OCI-LY7 (cell line): ENCODE measurements at regions not wholly inside any gene's neighbourhood (a gene's known extent, or its start where the extent isn't known, plus 50 kb on each side); places are given as distances from the start of the nearest gene placed in this dataset.

Experiments
- BruUV-seq: library from RNA; stranded (reverse); fragments of 400-500 nt; replicated peaks from 2 replicates; lab custom pipeline; 2021; lab: Mats Ljungman, UMichigan
- CTCF ChIA-PET: fragments of 300-600 bp; sonication (Branson Sonifier 250); formaldehyde crosslinking; loops from one replicate; lab custom pipeline; 2022; ENCODE audit warnings: antibody characterized with exemption; ENCODE audit not compliant: unreplicated experiment; lab: Charles Lee
- POLR2A ChIA-PET: fragments of 300-600 bp; sonication (Branson Sonifier 250); formaldehyde crosslinking; loops from one replicate; lab custom pipeline; 2022; ENCODE audit warnings: antibody characterized with exemption; lab: Charles Lee
- DNase-seq: peaks from one replicate; pipeline ENCODE4 v3.0.0-alpha.2; 2015; ENCODE audit warnings: low spot score
- H2AFZ ChIP-seq: fragments of 200-600 bp; sonication (generic), shearing (Covaris generic); 2 replicates; pipeline ENCODE4 v1.6.1; 2014; ENCODE audit warnings: mild to moderate bottlenecking, antibody characterized with exemption, low read length, moderate library complexity
- H3K27ac ChIP-seq: fragments of 200-600 bp; sonication (generic); 2 replicates; pipeline ENCODE4 v1.5.1; 2014; ENCODE audit warnings: mixed run types, low read depth, mild to moderate bottlenecking, moderate library complexity, low read length, inconsistent platforms; ENCODE audit not compliant: poor library complexity, severe bottlenecking
- H3K36me3 ChIP-seq: fragments of 200-600 bp; sonication (generic); 2 replicates; pipeline ENCODE4 v1.6.1; 2014; ENCODE audit warnings: mild to moderate bottlenecking, antibody characterized with exemption, low read length, moderate library complexity, mixed read lengths; ENCODE audit not compliant: insufficient read depth
- H3K4me1 ChIP-seq: fragments of 200-600 bp; sonication (generic); 2 replicates; pipeline ENCODE4 v1.5.1; 2014; ENCODE audit warnings: mild to moderate bottlenecking, low read length; ENCODE audit not compliant: insufficient read depth, poor library complexity, severe bottlenecking
- H3K4me2 ChIP-seq: fragments of 200-600 bp; sonication (generic); 2 replicates; pipeline ENCODE4 v1.6.1; 2014; ENCODE audit warnings: mild to moderate bottlenecking, low read length
- H3K4me3 ChIP-seq: fragments of 200-600 bp; sonication (generic); 2 replicates; pipeline ENCODE4 v1.5.1; 2014; ENCODE audit warnings: mild to moderate bottlenecking, low read depth, low read length; ENCODE audit not compliant: poor library complexity, severe bottlenecking
- H3K79me2 ChIP-seq: fragments of 200-600 bp; sonication (generic); 2 replicates; pipeline ENCODE4 v1.6.1; 2016; ENCODE audit warnings: low read depth, mild to moderate bottlenecking, low read length, moderate library complexity, mixed read lengths; ENCODE audit not compliant: insufficient read depth
- H3K9me2 ChIP-seq: fragments of 200-600 bp; sonication (generic); 2 replicates; pipeline ENCODE4 v1.6.1; 2016; ENCODE audit warnings: mild to moderate bottlenecking, low read length, mixed read lengths; ENCODE audit not compliant: insufficient read depth
- H3K9me3 ChIP-seq: fragments of 200-600 bp; sonication (generic); 2 replicates; pipeline ENCODE4 v1.6.1; 2014; ENCODE audit warnings: mild to moderate bottlenecking, mixed run types, low read length, mixed read lengths
- H4K20me1 ChIP-seq: fragments of 200-600 bp; sonication (generic); 2 replicates; pipeline ENCODE4 v1.6.1; 2014; ENCODE audit warnings: mild to moderate bottlenecking, antibody characterized with exemption, low read length, moderate library complexity, mixed read lengths; ENCODE audit not compliant: insufficient read depth
- EZH2phosphoT487 ChIP-seq: fragments of 200-600 bp; sonication (generic); IDR thresholded peaks from 2 replicates; pipeline ENCODE4 v1.6.1; 2018; ENCODE audit warnings: low read depth, borderline replicate concordance, mild to moderate bottlenecking, mixed run types, antibody characterized with exemption, low read length, moderate library complexity, mixed read lengths
- intact Hi-C: fragments of 100-400 bp; cut with micrococcal nuclease; formaldehyde crosslinking; loops from one replicate; pipeline ENCODE4 v1.10.0; 2022; ENCODE audit not compliant: unreplicated experiment
- TF ChIP-seq, protein P1 (sequence below): fragments of 200-600 bp; sonication (generic); conservative IDR thresholded peaks from 2 replicates; pipeline ENCODE4 v1.5.1; 2014; ENCODE audit warnings: mild to moderate bottlenecking, antibody characterized with exemption, low read length, moderate library complexity, mixed read lengths

GRCh38 chr13:99030326-99030725 lies 52.5 kb upstream of the DOCK9 start:
- Histone ChIP-seq H3K4me1 (no peaks in the 10 kb centered on the region), H3K79me2 (no peaks in the 10 kb centered on the region), H3K27ac (no peak overlapping the region), H3K4me3 (no peak overlapping the region), H3K4me2 (no peak overlapping the region), H4K20me1 (no peaks in the 10 kb centered on the region), H3K36me3 (no peaks in the 10 kb centered on the region; the same call in 1 of the 2 replicates), H3K9me3 (no peaks in the 10 kb centered on the region; the same call in 1 of the 2 replicates), H3K9me2 (no peaks in the 10 kb centered on the region), H2AFZ (no peak overlapping the region)
- no peak for DNase-seq
- ChIA-PET CTCF (no interaction called here), POLR2A (no interaction called here)
- TF ChIP-seq, protein P1, sequence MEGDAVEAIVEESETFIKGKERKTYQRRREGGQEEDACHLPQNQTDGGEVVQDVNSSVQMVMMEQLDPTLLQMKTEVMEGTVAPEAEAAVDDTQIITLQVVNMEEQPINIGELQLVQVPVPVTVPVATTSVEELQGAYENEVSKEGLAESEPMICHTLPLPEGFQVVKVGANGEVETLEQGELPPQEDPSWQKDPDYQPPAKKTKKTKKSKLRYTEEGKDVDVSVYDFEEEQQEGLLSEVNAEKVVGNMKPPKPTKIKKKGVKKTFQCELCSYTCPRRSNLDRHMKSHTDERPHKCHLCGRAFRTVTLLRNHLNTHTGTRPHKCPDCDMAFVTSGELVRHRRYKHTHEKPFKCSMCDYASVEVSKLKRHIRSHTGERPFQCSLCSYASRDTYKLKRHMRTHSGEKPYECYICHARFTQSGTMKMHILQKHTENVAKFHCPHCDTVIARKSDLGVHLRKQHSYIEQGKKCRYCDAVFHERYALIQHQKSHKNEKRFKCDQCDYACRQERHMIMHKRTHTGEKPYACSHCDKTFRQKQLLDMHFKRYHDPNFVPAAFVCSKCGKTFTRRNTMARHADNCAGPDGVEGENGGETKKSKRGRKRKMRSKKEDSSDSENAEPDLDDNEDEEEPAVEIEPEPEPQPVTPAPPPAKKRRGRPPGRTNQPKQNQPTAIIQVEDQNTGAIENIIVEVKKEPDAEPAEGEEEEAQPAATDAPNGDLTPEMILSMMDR: no peak
- no peak for TF ChIP-seq EZH2phosphoT487
- no TSS peak for BruUV-seq
- intact Hi-C loops: no loop called here

DNA sequence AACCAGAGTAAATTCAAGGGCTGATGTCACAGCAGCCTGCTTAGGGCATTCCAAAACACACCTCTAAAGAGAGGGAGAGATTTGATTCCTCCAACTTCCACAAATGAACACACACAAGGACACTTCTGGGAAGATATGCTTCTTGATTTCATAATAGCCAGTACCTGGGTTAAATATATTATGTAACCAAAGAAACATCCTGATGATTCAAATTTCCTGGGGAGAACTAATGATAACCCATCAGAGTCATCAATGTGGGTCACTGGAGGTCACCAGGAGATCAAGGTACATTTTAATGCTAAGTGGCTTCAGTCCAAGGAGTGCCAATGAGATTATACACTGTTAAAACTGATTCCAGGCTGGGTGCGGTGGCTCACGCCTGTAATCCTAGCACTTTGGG lies 54.0 kb upstream of the DOCK9 start:
- no peaks in the 10 kb centered on the region for H3K4me1 ChIP-seq
- ChIA-PET CTCF (no interaction called here), POLR2A (no interaction called here)
- H3K4me2 ChIP-seq: no peak overlapping the region
- no peaks in the 10 kb centered on the region for H3K79me2 ChIP-seq
- DNase-seq: no peak
- no TSS peak for BruUV-seq
- no peaks in the 10 kb centered on the region for H3K9me2 ChIP-seq
- no peak for TF ChIP-seq EZH2phosphoT487
- TF ChIP-seq, protein P1: no peak
- no peak overlapping the region for H2AFZ ChIP-seq
- intact Hi-C loops: no loop called here
- H3K27ac ChIP-seq: no peak overlapping the region
- no peaks in the 10 kb centered on the region; the same call in 1 of the 2 replicates for H3K36me3 ChIP-seq
- no peaks in the 10 kb centered on the region for H4K20me1 ChIP-seq
- no peaks in the 10 kb centered on the region; the same call in 1 of the 2 replicates for H3K9me3 ChIP-seq
- no peak overlapping the region for H3K4me3 ChIP-seq

DNA sequence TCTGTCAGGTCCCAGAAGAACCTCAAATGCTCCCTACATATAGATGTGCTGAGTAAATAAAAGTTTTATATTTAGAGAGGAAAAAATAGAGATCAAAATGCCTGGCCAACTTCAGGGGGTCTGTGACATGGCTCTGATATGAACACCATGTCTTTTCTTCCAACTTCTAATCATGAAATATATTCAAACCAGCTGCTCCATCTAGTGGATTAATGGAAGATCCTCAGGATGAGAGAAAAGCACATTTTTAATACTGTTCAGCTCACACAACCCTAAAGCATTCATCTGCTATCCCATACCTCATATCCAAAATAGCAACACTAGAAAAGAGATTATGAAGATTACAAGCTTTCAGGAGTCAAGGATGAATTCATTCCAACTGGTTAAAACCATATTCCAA lies 56.0 kb upstream of the DOCK9 start:
- CTCF ChIA-PET: no interaction called here
- H4K20me1 ChIP-seq: no peaks in the 10 kb centered on the region
- DNase-seq: peak; percentile 37
- no peaks in the 10 kb centered on the region; the same call in 1 of the 2 replicates for H3K9me3 ChIP-seq
- no peak overlapping the region for H2AFZ ChIP-seq
- no peaks in the 10 kb centered on the region for H3K9me2 ChIP-seq
- no peaks in the 10 kb centered on the region; the same call in 1 of the 2 replicates for H3K36me3 ChIP-seq
- POLR2A ChIA-PET: no interaction called here
- H3K4me1 ChIP-seq: no peaks in the 10 kb centered on the region
- no peak overlapping the region for H3K4me3 ChIP-seq
- BruUV-seq: no TSS peak
- TF ChIP-seq, protein P1: peak; percentile 69
- no peak for TF ChIP-seq EZH2phosphoT487
- intact Hi-C loops: loop anchor here (1.0 kb wide), 1 partner anchor 165 kb away; no protein-coding TSS in a partner anchor
- H3K27ac ChIP-seq: no peak overlapping the region
- no peaks in the 10 kb centered on the region for H3K79me2 ChIP-seq
- no peak overlapping the region for H3K4me2 ChIP-seq
